Endothelial cell of umbilical vein (primary cell): ENCODE measurements at regions not wholly inside any gene's neighbourhood (a gene's known extent, or its start where the extent isn't known, plus 50 kb on each side); places are given as distances from the start of the nearest gene placed in this dataset.

ENCODE experiments used
- CTCF ChIP-seq, 2 donors: IDR thresholded peaks; 1 replicate in 1 of 2; 2 replicates in 1 of 2; pipeline ENCODE4 v1.5.1; 2011; ENCODE audit warnings: low read length in 2 of 2, mild to moderate bottlenecking in 2 of 2, moderate library complexity in 2 of 2, control low read depth in 1 of 2, inconsistent platforms in 1 of 2, low read depth in 1 of 2; ENCODE audit not compliant: insufficient read depth in 1 of 2; ENCODE audit errors: extremely low read depth in 1 of 2
- EZH2 ChIP-seq: IDR thresholded peaks from 2 replicates; pipeline ENCODE4 v1.6.1; 2012; ENCODE audit warnings: borderline replicate concordance, low read depth, mild to moderate bottlenecking, moderate library complexity, low read length, inconsistent platforms; ENCODE audit not compliant: severe bottlenecking
- JUN ChIP-seq: IDR thresholded peaks from 2 replicates; pipeline ENCODE4 v1.6.1; 2011; ENCODE audit warnings: borderline replicate concordance, low read depth; ENCODE audit not compliant: insufficient read length, insufficient read depth
- MAX ChIP-seq: IDR thresholded peaks from 2 replicates; pipeline ENCODE4 v1.6.1; 2011; ENCODE audit not compliant: insufficient read depth, insufficient read length
- POLR2A ChIP-seq: IDR thresholded peaks from 2 replicates; pipeline ENCODE4 v1.6.1; 2012; ENCODE audit warnings: low read depth, mild to moderate bottlenecking, control low read depth, low read length
- POLR2AphosphoS5 ChIP-seq: IDR thresholded peaks from 2 replicates; pipeline ENCODE4 v1.6.1; 2012; ENCODE audit warnings: low read depth, mild to moderate bottlenecking, control low read depth, low read length, moderate library complexity; ENCODE audit not compliant: insufficient read depth

GRCh38 chr7:142513178-142513955 lies 235.9 kb upstream of the PRSS1 start:
- TF ChIP-seq CTCF (IDR thresholded peaks at IDR 0.05; ENCODE audit: extremely low read depth in 1 of 2, insufficient read depth in 1 of 2, low read depth in 1 of 2, low read length in 2 of 2) (no peak), POLR2A (no peak), MAX (no peak), POLR2AphosphoS5 (no peak), EZH2 (no peak), JUN (no peak)
